A549 (cell line): ENCODE measurements at regions not wholly inside any gene's neighbourhood (a gene's known extent, or its start where the extent isn't known, plus 50 kb on each side); places are given as distances from the start of the nearest gene placed in this dataset.

ENCODE experiments used
- ATAC-seq, 2 experiments: fragments of 200-7000 bp in 1 of 2; fragments of >200 bp in 1 of 2; cut with Nextera tagmentation in 1 of 2; cut with Tn5 transposase in 1 of 2; 3 replicates each; pipeline versions ENCODE4 v1.8.0 to v1.9.1; 2018 to 2020; ENCODE audit warnings: mild to moderate bottlenecking in 1 of 2, moderate library complexity in 1 of 2
- CTCF ChIA-PET: fragments of 300-600 bp; sonication (Branson Sonifier 250); formaldehyde crosslinking; extraction: SDS; loops from one replicate; lab custom pipeline; 2021; ENCODE audit warnings: antibody characterized with exemption, inconsistent platforms; lab: Yijun Ruan, JAX
- POLR2A ChIA-PET: fragments of 350-600 bp; formaldehyde crosslinking; extraction: SDS; loops from one replicate; lab custom pipeline; 2021; ENCODE audit warnings: antibody characterized with exemption, inconsistent platforms; lab: Yijun Ruan, JAX
- DNase-seq, 2 experiments: peaks; one replicate each; pipeline versions ENCODE4 v3.0.0 to v3.0.0-alpha.2; 2011 to 2016; ENCODE audit warnings: low read depth in 1 of 2, low spot score in 1 of 2
- FAIRE-seq: peaks from 2 replicates; lab custom pipeline; 2011; peaks lifted over from hg19 to GRCh38; lab: Jason Lieb, UNC
- H3K27ac ChIP-seq, 2 experiments: fragments of >200 bp; sonication (Bioruptor Twin); formaldehyde crosslinking; 3 replicates each; pipeline ENCODE4 v1.5.1; 2016 to 2017
- H3K4me1 ChIP-seq: fragments of >200 bp; sonication (Bioruptor Twin); formaldehyde crosslinking; 3 replicates; pipeline ENCODE4 v1.6.1; 2016
- H3K4me2 ChIP-seq: fragments of >200 bp; sonication (Bioruptor Twin); formaldehyde crosslinking; 3 replicates; pipeline ENCODE4 v1.6.1; 2016
- H3K4me3 ChIP-seq: fragments of >200 bp; sonication (Bioruptor Twin); formaldehyde crosslinking; 3 replicates; pipeline ENCODE4 v1.5.1; 2016
- H3K9me3 ChIP-seq: fragments of >200 bp; sonication (Bioruptor Twin); formaldehyde crosslinking; 3 replicates; pipeline ENCODE4 v1.6.1; 2016
- CEBPB ChIP-seq, 2 experiments: fragments of >200 bp in 1 of 2; sonication (Bioruptor Twin) in 1 of 2; formaldehyde crosslinking in 1 of 2; IDR thresholded peaks; 2 replicates each; pipeline ENCODE4 v1.6.1; 2012 to 2016
- EHMT2 ChIP-seq: fragments of 200-600 bp; sonication (generic); IDR thresholded peaks from 2 replicates; pipeline ENCODE4 v1.6.1; 2016; ENCODE audit warnings: antibody characterized with exemption, low read depth, mild to moderate bottlenecking, moderate library complexity
- EP300 ChIP-seq, 2 experiments: fragments of >200 bp; sonication (Bioruptor Twin); formaldehyde crosslinking; IDR thresholded peaks; 2 replicates in 1 of 2; 3 replicates in 1 of 2; pipeline ENCODE4 v1.6.1; 2016 to 2017
- ESRRA ChIP-seq: fragments of 150-350 bp; IDR thresholded peaks from 2 replicates; pipeline ENCODE4 v1.6.1; 2014; ENCODE audit warnings: mild to moderate bottlenecking, low read length, borderline replicate concordance
- FOSL2 ChIP-seq, 2 experiments: fragments of 450-650 bp in 1 of 2; fragments of >200 bp in 1 of 2; sonication (Bioruptor Twin) in 1 of 2; formaldehyde crosslinking; IDR thresholded peaks; 2 replicates each; pipeline versions ENCODE4 v1.5.0 to v1.6.1; 2016 to 2020; ENCODE audit warnings: mild to moderate bottlenecking in 1 of 2, moderate library complexity in 1 of 2
- FOXS1 ChIP-seq: fragments of 250-450 bp; sonication (Bioruptor Pico); IDR thresholded peaks from 2 replicates; pipeline ENCODE4 v1.5.0; 2020; ENCODE audit warnings: mild to moderate bottlenecking, moderate library complexity
- HDAC2 ChIP-seq: fragments of 200-600 bp; sonication (generic); IDR thresholded peaks from 2 replicates; pipeline ENCODE4 v1.6.1; 2016
- MYC ChIP-seq: IDR thresholded peaks from 2 replicates; pipeline ENCODE4 v1.6.1; 2012; ENCODE audit warnings: mild to moderate bottlenecking, inconsistent platforms, low read length, improper control_type of control experiment, borderline replicate concordance
- NPAS2 ChIP-seq: fragments of 250-450 bp; sonication (Bioruptor Pico); IDR thresholded peaks from 2 replicates; pipeline ENCODE4 v1.8.0; 2022; ENCODE audit warnings: mild to moderate bottlenecking, moderate library complexity, borderline replicate concordance
- POLR2A ChIP-seq: IDR thresholded peaks from 2 replicates; pipeline ENCODE4 v1.6.1; 2012; ENCODE audit warnings: mild to moderate bottlenecking, low read length
- RARB ChIP-seq: fragments of 250-450 bp; sonication (Bioruptor Pico); IDR thresholded peaks from 2 replicates; pipeline ENCODE4 v1.8.0; 2021; ENCODE audit warnings: mild to moderate bottlenecking, moderate library complexity
- RCOR1 ChIP-seq: fragments of 150-350 bp; IDR thresholded peaks from 2 replicates; pipeline ENCODE4 v1.6.1; 2014; ENCODE audit warnings: antibody characterized with exemption, low read length, low read depth
- RNF2 ChIP-seq: fragments of 200-600 bp; sonication (generic); IDR thresholded peaks from 2 replicates; pipeline ENCODE4 v1.6.1; 2016; ENCODE audit warnings: low read depth, mild to moderate bottlenecking, antibody characterized with exemption, moderate library complexity, borderline replicate concordance
- SREBF2 ChIP-seq: fragments of 450-650 bp; IDR thresholded peaks from 2 replicates; pipeline ENCODE4 v1.6.1; 2014; ENCODE audit warnings: mild to moderate bottlenecking, moderate library complexity
- TP53 ChIP-seq: fragments of 250-450 bp; sonication (Bioruptor Pico); IDR thresholded peaks from 2 replicates; pipeline ENCODE4 v1.5.0; 2021; ENCODE audit warnings: mild to moderate bottlenecking, moderate library complexity
- ZC3H11A ChIP-seq: fragments of 450-650 bp; IDR thresholded peaks from 2 replicates; pipeline ENCODE4 v1.6.1; 2014; ENCODE audit warnings: antibody characterized with exemption, mild to moderate bottlenecking
- ZSCAN20 ChIP-seq: fragments of 250-450 bp; sonication (Bioruptor Pico); IDR thresholded peaks from 2 replicates; pipeline ENCODE4 v1.8.0; 2022; ENCODE audit warnings: mild to moderate bottlenecking, moderate library complexity
- WGBS: methylation state at CpG from one replicate; pipeline ENCODE4 v1.1.6; 2017; ENCODE audit errors: missing lambda C conversion rate; 5-methylcytosine and 5-hydroxymethylcytosine counted together
- TF ChIP-seq, protein P1 (sequence below): fragments of 450-650 bp; IDR thresholded peaks from 2 replicates; pipeline ENCODE4 v1.6.1; 2014; ENCODE audit warnings: antibody characterized with exemption
- TF ChIP-seq, protein P2 (sequence below): fragments of >200 bp; sonication (Bioruptor Twin); formaldehyde crosslinking; IDR thresholded peaks from 3 replicates; pipeline ENCODE4 v1.5.1; 2016
- TF ChIP-seq, protein P3 (sequence below): IDR thresholded peaks from 2 replicates; pipeline ENCODE4 v1.6.1; 2012
- TF ChIP-seq, protein P4 (sequence below): IDR thresholded peaks from 2 replicates; pipeline ENCODE4 v1.6.1; 2012; ENCODE audit warnings: low read depth, borderline replicate concordance

DNA sequence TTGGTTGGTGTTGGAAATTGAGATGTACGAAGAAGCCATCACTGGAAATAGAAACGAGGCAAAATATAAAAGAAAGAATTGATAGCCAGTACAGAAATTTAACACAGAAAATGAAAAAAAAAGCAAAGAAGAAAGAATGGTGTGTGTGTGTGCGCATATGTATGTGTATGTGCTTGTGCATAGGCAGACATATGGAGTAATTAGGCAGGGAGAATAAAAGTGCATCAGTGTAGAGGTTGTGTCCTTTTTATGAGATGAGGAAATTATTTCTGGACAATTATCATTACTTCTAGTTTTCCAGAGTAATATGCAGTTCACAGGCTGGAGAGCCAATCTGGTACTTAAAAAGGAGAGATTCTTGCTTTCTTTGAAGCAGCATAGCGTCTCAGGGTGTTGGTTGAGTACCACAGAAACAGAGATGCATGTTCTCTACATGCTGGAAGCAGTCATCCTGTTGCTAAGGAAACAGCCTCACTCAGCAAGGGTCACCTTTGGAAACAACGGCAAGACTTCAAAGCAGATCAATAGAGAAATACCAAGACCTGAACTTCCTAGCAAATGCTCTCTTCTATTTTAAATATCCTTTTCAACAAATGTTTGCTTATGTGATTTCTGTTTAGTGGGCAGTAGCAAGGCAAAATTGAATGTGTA is 172.7 kb downstream of the TAF11L14 start:
- FAIRE-seq, result no peak
- DNase-seq, result no peak
- H3K4me3 ChIP-seq, result no peak overlapping the region
- 79% methylated on average over 5 of the region's 5 CpGs for WGBS
- no peak overlapping the region for H3K4me2 ChIP-seq
- H3K4me1 ChIP-seq, result peaks cover 15% of the 10 kb centered on the region; the same call in 2 of the 3 replicates
- CTCF ChIA-PET, result no interaction called here
- no peak overlapping the region for H3K27ac ChIP-seq
- no peak for TF ChIP-seq EHMT2
- no peak for TF ChIP-seq EP300 (IDR thresholded peaks at IDR 0.05)
- no peak for TF ChIP-seq HDAC2
- TF ChIP-seq MYC, result no peak
- TF ChIP-seq ESRRA, result no peak
- no peak for TF ChIP-seq ZC3H11A
- no peak for TF ChIP-seq RARB (CRISPR knock-in tag)
- no peak for TF ChIP-seq POLR2A
- TF ChIP-seq, protein P1, sequence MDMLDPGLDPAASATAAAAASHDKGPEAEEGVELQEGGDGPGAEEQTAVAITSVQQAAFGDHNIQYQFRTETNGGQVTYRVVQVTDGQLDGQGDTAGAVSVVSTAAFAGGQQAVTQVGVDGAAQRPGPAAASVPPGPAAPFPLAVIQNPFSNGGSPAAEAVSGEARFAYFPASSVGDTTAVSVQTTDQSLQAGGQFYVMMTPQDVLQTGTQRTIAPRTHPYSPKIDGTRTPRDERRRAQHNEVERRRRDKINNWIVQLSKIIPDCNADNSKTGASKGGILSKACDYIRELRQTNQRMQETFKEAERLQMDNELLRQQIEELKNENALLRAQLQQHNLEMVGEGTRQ, result no peak
- no peak for TF ChIP-seq ZSCAN20 (CRISPR knock-in tag)
- TF ChIP-seq FOSL2 (IDR thresholded peaks at IDR 0.05), result no peak
- TF ChIP-seq FOSL2 (CRISPR knock-in tag; IDR thresholded peaks at IDR 0.05), result no peak
- TF ChIP-seq CEBPB (IDR thresholded peaks at IDR 0.05), result no peak
- TF ChIP-seq, protein P2, sequence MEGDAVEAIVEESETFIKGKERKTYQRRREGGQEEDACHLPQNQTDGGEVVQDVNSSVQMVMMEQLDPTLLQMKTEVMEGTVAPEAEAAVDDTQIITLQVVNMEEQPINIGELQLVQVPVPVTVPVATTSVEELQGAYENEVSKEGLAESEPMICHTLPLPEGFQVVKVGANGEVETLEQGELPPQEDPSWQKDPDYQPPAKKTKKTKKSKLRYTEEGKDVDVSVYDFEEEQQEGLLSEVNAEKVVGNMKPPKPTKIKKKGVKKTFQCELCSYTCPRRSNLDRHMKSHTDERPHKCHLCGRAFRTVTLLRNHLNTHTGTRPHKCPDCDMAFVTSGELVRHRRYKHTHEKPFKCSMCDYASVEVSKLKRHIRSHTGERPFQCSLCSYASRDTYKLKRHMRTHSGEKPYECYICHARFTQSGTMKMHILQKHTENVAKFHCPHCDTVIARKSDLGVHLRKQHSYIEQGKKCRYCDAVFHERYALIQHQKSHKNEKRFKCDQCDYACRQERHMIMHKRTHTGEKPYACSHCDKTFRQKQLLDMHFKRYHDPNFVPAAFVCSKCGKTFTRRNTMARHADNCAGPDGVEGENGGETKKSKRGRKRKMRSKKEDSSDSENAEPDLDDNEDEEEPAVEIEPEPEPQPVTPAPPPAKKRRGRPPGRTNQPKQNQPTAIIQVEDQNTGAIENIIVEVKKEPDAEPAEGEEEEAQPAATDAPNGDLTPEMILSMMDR, result no peak
- TF ChIP-seq NPAS2 (CRISPR knock-in tag), result no peak
- TF ChIP-seq, protein P3, sequence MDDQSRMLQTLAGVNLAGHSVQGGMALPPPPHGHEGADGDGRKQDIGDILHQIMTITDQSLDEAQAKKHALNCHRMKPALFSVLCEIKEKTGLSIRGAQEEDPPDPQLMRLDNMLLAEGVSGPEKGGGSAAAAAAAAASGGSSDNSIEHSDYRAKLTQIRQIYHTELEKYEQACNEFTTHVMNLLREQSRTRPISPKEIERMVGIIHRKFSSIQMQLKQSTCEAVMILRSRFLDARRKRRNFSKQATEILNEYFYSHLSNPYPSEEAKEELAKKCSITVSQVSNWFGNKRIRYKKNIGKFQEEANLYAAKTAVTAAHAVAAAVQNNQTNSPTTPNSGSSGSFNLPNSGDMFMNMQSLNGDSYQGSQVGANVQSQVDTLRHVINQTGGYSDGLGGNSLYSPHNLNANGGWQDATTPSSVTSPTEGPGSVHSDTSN, result no peak
- TF ChIP-seq SREBF2, result no peak
- TF ChIP-seq RNF2, result no peak
- ATAC-seq, result no peak
- POLR2A ChIA-PET, result no interaction called here
- no peaks in the 10 kb centered on the region for H3K9me3 ChIP-seq

DNA sequence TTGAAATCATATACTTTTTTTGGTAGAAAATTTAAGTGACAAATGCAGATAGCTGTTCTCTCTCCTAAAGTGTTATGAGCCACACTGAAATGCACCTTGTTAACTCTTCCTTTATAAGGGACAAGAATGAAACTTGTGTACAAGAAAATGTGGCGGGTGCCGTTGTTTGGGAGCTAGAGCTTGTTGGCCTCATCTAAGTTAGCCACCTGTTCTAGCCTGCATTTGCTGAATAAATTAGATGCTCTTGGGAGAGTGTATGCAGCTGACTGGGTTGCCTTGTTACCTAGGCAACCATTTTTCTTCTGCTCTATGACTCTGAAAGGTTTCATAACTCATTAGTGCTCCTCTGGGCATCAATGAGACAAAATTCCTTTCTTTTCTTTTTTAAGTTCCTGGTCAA is 174.3 kb downstream of the TAF11L14 start:
- CTCF ChIA-PET, result no interaction called here
- no peak overlapping the region for H3K4me2 ChIP-seq
- TF ChIP-seq, protein P4, sequence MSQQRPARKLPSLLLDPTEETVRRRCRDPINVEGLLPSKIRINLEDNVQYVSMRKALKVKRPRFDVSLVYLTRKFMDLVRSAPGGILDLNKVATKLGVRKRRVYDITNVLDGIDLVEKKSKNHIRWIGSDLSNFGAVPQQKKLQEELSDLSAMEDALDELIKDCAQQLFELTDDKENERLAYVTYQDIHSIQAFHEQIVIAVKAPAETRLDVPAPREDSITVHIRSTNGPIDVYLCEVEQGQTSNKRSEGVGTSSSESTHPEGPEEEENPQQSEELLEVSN, result no peak
- TF ChIP-seq FOXS1 (no peak), RNF2 (no peak), RCOR1 (no peak), TP53 (CRISPR knock-in tag) (no peak)
- TF ChIP-seq, protein P1, result no peak

More for the DNA sequence above, 174.3 kb downstream of the TAF11L14 start:
- no peak overlapping the region for H3K27ac ChIP-seq
- H3K4me3 ChIP-seq, result no peak overlapping the region
- no peaks in the 10 kb centered on the region for H3K9me3 ChIP-seq
- FAIRE-seq (no peak), DNase-seq (no peak), ATAC-seq (no peak)
- H3K4me1 ChIP-seq, result peaks cover 9% of the 10 kb centered on the region; the same call in 2 of the 3 replicates
- WGBS, result 96% methylated on average over 2 of the region's 2 CpGs
- POLR2A ChIA-PET, result no interaction called here
